Ishikawa (cell line): ENCODE measurements at regions not wholly inside any gene's neighbourhood (a gene's known extent, or its start where the extent isn't known, plus 50 kb on each side); places are given as distances from the start of the nearest gene placed in this dataset.

Experiments used
- CEBPB ChIP-seq: IDR thresholded peaks from 2 replicates; pipeline ENCODE4 v1.6.1; 2012
- CREB1 ChIP-seq: IDR thresholded peaks from 2 replicates; pipeline ENCODE4 v1.6.1; 2012; ENCODE audit warnings: low read depth
- EGR1 ChIP-seq: IDR thresholded peaks from 2 replicates; pipeline ENCODE4 v1.6.1; 2012
- EP300 ChIP-seq: IDR thresholded peaks from 2 replicates; pipeline ENCODE4 v1.6.1; 2012; ENCODE audit warnings: borderline replicate concordance
- FOXM1 ChIP-seq: IDR thresholded peaks from 2 replicates; pipeline ENCODE4 v1.6.1; 2012; ENCODE audit warnings: low read depth, borderline replicate concordance
- MAX ChIP-seq: IDR thresholded peaks from 2 replicates; pipeline ENCODE4 v1.6.1; 2012
- NFIC ChIP-seq: IDR thresholded peaks from 2 replicates; pipeline ENCODE4 v1.6.1; 2012
- RAD21 ChIP-seq: IDR thresholded peaks from 2 replicates; pipeline ENCODE4 v1.6.1; 2012; ENCODE audit warnings: low read depth
- REST ChIP-seq: IDR thresholded peaks from 2 replicates; pipeline ENCODE4 v1.6.1; 2012; ENCODE audit warnings: low read depth, mild to moderate bottlenecking
- TAF1 ChIP-seq: IDR thresholded peaks from 2 replicates; pipeline ENCODE4 v1.6.1; 2012; ENCODE audit warnings: low read depth, mild to moderate bottlenecking
- TCF12 ChIP-seq: IDR thresholded peaks from 2 replicates; pipeline ENCODE4 v1.6.1; 2012; ENCODE audit warnings: low read depth
- TEAD4 ChIP-seq: IDR thresholded peaks from 2 replicates; pipeline ENCODE4 v1.6.1; 2012
- USF1 ChIP-seq: IDR thresholded peaks from 2 replicates; pipeline ENCODE4 v1.6.1; 2012
- YY1 ChIP-seq: IDR thresholded peaks from 2 replicates; pipeline ENCODE4 v1.6.1; 2012; ENCODE audit warnings: low read depth
- ZBTB7A ChIP-seq: IDR thresholded peaks from 2 replicates; pipeline ENCODE4 v1.6.1; 2012; ENCODE audit warnings: low read depth

- TF ChIP-seq NFIC (no peak), ZBTB7A (no peak), EGR1 (no peak), EP300 (no peak), REST (no peak), USF1 (no peak), MAX (no peak)
Observed at GRCh38 chr1:165114889-165115285, 241.6 kb downstream of the LMX1A start.

GRCh38 chr1:165114022-165114888 lies 242.3 kb downstream of the LMX1A start:
- TF ChIP-seq REST (no peak), RAD21 (peak; percentile 76)

GRCh38 chr1:165112260-165112659 lies 244.3 kb downstream of the LMX1A start:
- TF ChIP-seq FOXM1 (no peak), TEAD4 (no peak), CEBPB (no peak), REST (no peak), USF1 (no peak), TAF1 (no peak), MAX (no peak), RAD21 (no peak), ZBTB7A (no peak), NFIC (no peak), EGR1 (no peak), TCF12 (no peak), YY1 (no peak), EP300 (no peak), CREB1 (no peak)

- no peak for TF ChIP-seq YY1
- no peak for TF ChIP-seq TCF12
- no peak for TF ChIP-seq EP300
- no peak for TF ChIP-seq NFIC
- no peak for TF ChIP-seq MAX
- no peak for TF ChIP-seq EGR1
- no peak for TF ChIP-seq CREB1
- no peak for TF ChIP-seq TAF1
- TF ChIP-seq TEAD4 = no peak
- no peak for TF ChIP-seq ZBTB7A
- no peak for TF ChIP-seq FOXM1
- TF ChIP-seq USF1 = no peak
- no peak for TF ChIP-seq RAD21
- TF ChIP-seq REST = no peak
- no peak for TF ChIP-seq CEBPB
Observed at GRCh38 chr1:165109013-165109412, 247.5 kb downstream of the LMX1A start.
